ENCODE measurements at regions not wholly inside any gene's neighbourhood (a gene's known extent, or its start where the extent isn't known, plus 50 kb on each side); places are given as distances from the start of the nearest gene placed in this dataset.
A peak's percentile ranks its signal among the peaks of the same experiment; 100 is the strongest.

DNA sequence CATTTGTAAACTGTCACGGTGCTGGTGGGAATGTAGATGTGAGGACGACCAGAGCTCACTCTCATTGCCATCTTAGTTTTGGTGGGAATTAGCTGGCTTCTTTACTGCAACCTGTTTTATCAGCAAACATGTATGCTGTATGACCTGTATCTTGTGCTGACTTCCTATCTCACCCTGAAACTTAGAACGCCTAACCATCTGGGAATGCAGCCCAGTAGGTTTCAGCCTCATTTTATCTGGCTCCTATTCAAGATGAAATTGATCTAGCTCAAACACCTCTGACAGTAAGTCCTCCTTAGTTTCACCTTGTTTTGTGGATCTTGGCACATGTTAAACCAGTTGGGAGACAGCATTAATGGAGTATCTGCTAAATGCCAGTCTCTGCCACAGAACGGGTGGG is 174.6 kb downstream of the HLX start:
- DNase-seq, result no peak
- no peak overlapping the region for H3K4me3 ChIP-seq (ENCODE audit: insufficient read depth, low read depth, low read length)
- H3K27me3 ChIP-seq (ENCODE audit: control insufficient read depth, insufficient read depth, low read length), result no peaks in the 10 kb centered on the region
- no peaks in the 10 kb centered on the region for H3K36me3 ChIP-seq (replicated peaks; ENCODE audit: control insufficient read depth, insufficient read depth, low read length)

DNA sequence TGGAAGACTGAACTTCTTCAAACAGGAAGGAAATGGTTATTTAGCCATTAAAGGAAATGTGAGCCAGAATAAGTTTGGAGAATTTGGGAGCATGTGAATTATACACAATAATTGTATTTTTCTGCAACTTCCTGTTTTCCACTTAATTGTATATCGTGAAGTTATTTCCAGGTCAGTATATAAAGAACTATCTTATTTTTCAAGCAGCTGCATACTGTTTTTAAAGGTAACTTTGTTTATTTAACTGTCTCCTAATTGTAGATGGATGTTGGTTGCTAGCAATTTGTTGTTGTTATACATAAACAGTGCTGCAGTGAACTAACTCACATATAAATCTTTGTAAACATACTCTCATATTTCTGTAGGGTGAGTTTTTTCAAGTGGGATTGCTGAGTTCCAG is 180.3 kb downstream of the HLX start:
- no peak overlapping the region for H3K4me3 ChIP-seq (ENCODE audit: insufficient read depth, low read depth, low read length)
- DNase-seq, result no peak
- H3K27me3 ChIP-seq (ENCODE audit: control insufficient read depth, insufficient read depth, low read length), result no peaks in the 10 kb centered on the region
- no peaks in the 10 kb centered on the region for H3K36me3 ChIP-seq (replicated peaks; ENCODE audit: control insufficient read depth, insufficient read depth, low read length)

DNA sequence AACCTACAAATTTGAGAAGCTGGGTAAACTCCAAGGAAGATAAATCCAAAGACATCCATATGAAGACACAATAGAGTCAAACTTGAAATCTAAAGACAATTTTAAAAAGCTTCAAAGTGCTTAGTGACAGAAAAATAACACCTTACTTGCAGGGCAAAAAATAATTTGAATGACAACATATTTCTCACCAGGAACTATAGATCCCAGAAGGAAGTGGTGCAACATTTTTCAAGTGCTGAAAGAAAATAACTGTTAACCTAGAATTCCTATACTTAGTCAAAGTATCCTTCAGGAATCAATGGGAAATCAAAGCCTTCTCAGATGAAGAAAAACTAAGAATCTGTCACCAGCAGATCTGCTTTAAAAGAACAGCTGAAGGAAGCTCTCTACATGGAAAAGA is 184.4 kb downstream of the HLX start:
- Histone ChIP-seq H3K27me3 (ENCODE audit: control insufficient read depth, insufficient read depth, low read length) (no peaks in the 10 kb centered on the region), H3K4me3 (ENCODE audit: insufficient read depth, low read depth, low read length) (no peak overlapping the region), H3K36me3 (replicated peaks; ENCODE audit: control insufficient read depth, insufficient read depth, low read length) (no peaks in the 10 kb centered on the region)
- DNase-seq, result no peak

DNA sequence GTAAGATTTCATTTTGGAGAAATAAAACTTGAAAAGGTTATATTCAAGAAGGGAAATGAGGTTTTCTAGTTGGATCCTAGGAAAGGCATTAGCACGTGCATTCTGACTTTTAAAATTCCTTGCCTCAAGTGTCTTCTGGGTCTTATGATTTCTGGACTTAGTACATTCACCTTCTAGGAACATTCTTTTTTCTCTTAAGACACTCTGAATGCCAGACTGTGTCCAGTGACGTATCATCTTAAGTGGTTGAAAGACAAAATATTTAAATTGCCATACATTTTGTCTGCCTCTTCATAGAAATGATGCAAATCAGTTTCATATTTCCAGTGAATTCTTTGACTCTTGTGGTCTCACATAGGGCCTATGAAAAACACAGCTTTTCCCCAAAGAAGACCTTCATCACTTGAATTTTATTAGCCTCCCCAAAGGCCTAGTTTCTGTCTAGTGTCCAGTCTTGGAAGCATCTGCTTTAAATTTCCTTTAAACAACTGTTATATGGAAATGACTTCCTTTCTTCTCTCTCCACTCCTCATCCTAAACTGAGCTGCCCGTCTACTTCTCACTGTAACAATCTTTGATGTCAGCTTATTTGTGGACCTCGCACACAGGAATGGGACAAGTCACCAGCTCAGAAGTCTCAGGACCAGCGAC is 187.2 kb downstream of the HLX start:
- Histone ChIP-seq H3K4me3 (ENCODE audit: insufficient read depth, low read depth, low read length) (no peak overlapping the region), H3K36me3 (replicated peaks; ENCODE audit: control insufficient read depth, insufficient read depth, low read length) (no peaks in the 10 kb centered on the region), H3K27me3 (ENCODE audit: control insufficient read depth, insufficient read depth, low read length) (no peaks in the 10 kb centered on the region)
- no peak for DNase-seq

DNA sequence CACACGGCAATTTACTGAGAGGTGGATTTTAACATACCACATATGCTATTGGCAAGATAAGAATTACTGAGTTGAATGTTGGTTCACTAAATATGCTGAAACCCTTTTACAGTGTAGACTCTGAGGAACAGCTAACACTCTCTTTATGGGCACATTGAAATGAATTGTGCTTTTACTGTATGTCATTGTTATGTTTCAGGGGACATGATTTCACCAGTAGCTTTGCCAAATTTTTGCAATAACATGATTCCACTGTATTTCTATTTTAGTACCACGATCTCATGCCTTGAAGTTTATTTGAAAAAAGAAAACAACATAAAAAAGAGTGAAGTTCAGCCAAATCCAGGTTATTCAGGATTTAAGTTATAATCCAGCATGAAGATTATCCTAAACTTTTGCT is 188.5 kb downstream of the HLX start:
- no peak for DNase-seq
- H3K27me3 ChIP-seq (ENCODE audit: control insufficient read depth, insufficient read depth, low read length), result no peaks in the 10 kb centered on the region

DNA sequence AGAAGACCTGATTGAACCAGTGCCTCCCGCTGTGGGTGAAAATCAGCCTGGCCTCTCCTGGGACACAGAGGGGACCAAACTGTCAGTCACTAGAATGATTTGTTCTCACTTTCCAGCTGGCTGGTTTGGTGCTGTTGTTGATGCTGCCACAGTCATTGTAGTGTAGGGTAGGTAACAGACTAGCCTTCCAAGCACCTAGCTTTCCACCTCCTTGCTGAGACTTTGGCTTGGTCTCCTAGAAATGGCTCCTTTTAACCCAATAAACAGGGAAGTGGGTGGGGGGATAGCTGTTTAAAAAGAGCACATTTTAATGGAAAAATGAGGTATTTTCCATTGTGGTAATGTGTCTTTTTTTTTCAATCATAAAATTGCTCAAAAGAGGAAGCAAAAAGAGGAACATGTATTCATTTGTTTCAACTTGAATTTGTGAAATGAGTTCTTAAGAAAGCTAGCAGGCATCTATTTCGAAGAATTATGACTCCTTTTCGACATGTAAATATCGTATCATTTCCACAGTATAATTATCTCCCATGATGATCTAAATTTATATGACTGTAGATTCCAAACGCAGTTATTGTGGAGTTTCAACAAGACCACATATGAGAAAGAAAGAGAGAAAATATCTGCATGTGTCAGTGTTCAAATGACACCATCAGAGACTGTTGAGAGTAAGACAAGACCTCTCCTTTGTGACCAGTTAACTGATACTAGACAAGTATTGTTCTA is 190.1 kb downstream of the HLX start:
- no peaks in the 10 kb centered on the region for H3K36me3 ChIP-seq (replicated peaks; ENCODE audit: control insufficient read depth, insufficient read depth, low read length)

More for the DNA sequence above, 188.5 kb downstream of the HLX start:
- no peak overlapping the region for H3K4me3 ChIP-seq (ENCODE audit: insufficient read depth, low read depth, low read length)
- no peaks in the 10 kb centered on the region for H3K36me3 ChIP-seq (replicated peaks; ENCODE audit: control insufficient read depth, insufficient read depth, low read length)

DNA sequence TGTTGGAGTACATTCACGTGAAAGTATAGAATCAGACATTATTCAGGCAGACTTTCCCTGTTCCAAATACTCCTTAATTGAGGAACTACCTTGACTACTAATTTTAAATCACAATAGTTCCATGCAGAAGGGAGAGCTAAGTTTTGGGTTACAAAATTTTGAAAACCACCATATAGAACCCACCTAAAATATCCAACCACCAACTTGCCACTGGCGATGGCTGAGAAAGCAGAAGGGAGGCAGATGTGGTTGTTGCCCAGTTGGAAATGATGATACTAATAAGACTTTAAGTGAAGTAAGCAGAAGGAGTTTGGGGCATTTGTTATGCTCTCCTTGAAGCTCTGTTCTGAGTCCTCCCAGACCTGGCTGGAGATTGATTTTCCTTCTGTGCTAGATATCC is 190.7 kb downstream of the HLX start:
- Histone ChIP-seq H3K36me3 (replicated peaks; ENCODE audit: control insufficient read depth, insufficient read depth, low read length) (no peaks in the 10 kb centered on the region), H3K27me3 (ENCODE audit: control insufficient read depth, insufficient read depth, low read length) (no peaks in the 10 kb centered on the region), H3K4me3 (ENCODE audit: insufficient read depth, low read depth, low read length) (no peak overlapping the region)
- no peak for DNase-seq

More for the DNA sequence above, 190.1 kb downstream of the HLX start:
- no peak for DNase-seq
- Histone ChIP-seq H3K4me3 (ENCODE audit: insufficient read depth, low read depth, low read length) (no peak overlapping the region), H3K27me3 (ENCODE audit: control insufficient read depth, insufficient read depth, low read length) (no peaks in the 10 kb centered on the region)

DNA sequence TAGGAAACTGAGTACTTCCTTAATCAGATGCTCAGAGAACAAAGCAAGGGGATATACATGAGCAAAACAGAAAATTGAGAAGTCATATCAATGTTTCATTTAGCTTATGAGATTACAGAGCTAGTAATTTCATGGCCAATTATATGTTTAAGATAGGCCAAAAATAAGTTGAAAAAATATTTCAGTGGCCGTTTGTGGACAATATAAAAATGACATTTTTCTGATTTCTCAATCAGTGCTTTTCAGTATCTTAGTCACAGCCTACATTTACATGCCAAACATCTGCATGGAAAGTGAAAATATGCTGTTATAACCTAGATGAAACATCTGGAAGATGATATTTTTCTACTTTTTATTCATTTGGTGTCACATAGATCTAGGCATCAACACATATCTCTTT is 192.5 kb downstream of the HLX start:
- H3K27me3 ChIP-seq (ENCODE audit: control insufficient read depth, insufficient read depth, low read length), result no peaks in the 10 kb centered on the region
- no peak overlapping the region for H3K4me3 ChIP-seq (ENCODE audit: insufficient read depth, low read depth, low read length)
- H3K36me3 ChIP-seq (replicated peaks; ENCODE audit: control insufficient read depth, insufficient read depth, low read length), result no peaks in the 10 kb centered on the region
- DNase-seq, result no peak

DNA sequence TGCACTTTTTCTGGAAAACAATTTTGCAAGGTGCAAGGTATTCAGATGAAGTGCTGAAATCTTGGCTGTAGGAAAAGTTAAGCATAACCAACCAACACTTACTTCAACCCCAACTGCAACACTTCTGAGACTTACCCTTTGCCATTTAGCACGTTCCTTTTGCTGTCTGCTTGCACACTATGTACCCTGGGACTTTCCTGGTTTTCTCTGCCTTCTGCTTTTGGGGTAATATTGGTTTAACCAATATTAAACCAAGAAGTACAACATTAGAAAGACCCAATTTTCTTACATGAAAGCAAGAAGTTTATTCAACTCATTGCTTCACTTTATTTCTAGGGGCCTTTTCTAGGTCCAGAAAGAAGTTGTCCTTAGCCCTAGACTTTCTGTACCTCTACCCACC is 193.0 kb downstream of the HLX start:
- Histone ChIP-seq H3K27me3 (ENCODE audit: control insufficient read depth, insufficient read depth, low read length) (no peaks in the 10 kb centered on the region), H3K4me3 (ENCODE audit: insufficient read depth, low read depth, low read length) (no peak overlapping the region), H3K36me3 (replicated peaks; ENCODE audit: control insufficient read depth, insufficient read depth, low read length) (no peaks in the 10 kb centered on the region)
- DNase-seq, result no peak

DNA sequence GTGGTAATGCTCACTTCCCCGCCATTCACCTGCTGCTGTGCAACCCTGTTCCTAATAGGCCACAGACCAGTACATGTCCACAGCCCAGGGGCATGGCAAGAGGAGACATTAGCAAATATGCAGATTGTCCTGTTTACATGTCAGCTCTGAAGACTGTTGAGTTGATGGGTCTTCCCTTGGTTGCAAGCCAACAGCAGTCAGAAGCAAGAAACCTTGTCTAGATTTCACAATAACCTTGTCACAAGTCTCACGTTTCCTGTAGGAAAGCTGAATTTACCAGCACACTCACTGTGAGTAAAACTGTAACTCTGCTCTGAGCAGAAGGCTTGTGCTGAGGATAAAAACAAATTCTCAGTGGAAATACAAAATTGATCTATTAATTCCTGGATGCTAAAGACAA is 195.1 kb downstream of the HLX start:
- DNase-seq, result no peak
- Histone ChIP-seq H3K27me3 (ENCODE audit: control insufficient read depth, insufficient read depth, low read length) (no peaks in the 10 kb centered on the region), H3K4me3 (ENCODE audit: insufficient read depth, low read depth, low read length) (no peak overlapping the region), H3K36me3 (replicated peaks; ENCODE audit: control insufficient read depth, insufficient read depth, low read length) (no peaks in the 10 kb centered on the region)

DNA sequence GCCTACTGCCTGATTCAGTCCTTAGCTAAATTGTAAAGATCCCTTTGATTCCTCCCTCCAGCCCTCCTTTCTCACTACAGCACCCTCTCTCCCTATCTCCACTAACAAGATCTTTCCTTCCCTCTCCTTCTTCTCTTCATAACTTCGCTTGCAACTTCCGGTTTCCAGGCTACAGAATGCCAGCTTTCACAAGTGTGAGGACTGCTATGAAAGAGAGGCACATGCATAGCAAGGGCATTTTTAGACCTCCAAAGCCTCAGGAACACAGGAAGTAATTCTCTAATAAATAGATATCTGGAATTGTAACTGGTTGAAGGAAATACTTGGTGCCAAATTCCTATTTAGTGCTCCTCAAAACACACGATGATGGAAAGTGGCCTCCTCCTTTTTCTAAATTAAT is 196.7 kb downstream of the HLX start:
- no peak for DNase-seq
- H3K4me3 ChIP-seq (ENCODE audit: insufficient read depth, low read depth, low read length), result no peak overlapping the region
- H3K27me3 ChIP-seq (ENCODE audit: control insufficient read depth, insufficient read depth, low read length), result no peaks in the 10 kb centered on the region
- no peaks in the 10 kb centered on the region for H3K36me3 ChIP-seq (replicated peaks; ENCODE audit: control insufficient read depth, insufficient read depth, low read length)

DNA sequence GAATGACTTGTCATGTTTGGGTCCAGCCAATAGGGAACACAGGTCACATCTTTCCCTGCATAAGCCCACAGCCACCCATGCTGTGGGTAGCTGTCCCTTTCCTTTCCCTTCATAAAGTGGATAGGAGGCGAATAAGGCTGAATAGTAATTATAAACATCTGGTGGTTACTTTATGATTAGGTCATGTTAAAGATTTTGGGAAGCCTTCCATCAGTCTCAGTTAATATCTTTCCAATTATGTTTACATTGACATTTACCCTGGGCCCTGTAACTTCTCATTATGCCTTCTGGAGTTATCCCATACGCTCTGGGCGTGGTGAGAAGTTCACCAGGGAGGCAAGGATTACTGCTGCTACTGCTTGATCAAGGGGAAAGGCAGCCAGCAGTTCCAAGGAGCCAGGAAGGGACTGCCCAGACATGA is 197.2 kb downstream of the HLX start:
- Histone ChIP-seq H3K36me3 (replicated peaks; ENCODE audit: control insufficient read depth, insufficient read depth, low read length) (no peaks in the 10 kb centered on the region), H3K4me3 (ENCODE audit: insufficient read depth, low read depth, low read length) (no peak overlapping the region), H3K27me3 (ENCODE audit: control insufficient read depth, insufficient read depth, low read length) (no peaks in the 10 kb centered on the region)
- DNase-seq, result no peak

DNA sequence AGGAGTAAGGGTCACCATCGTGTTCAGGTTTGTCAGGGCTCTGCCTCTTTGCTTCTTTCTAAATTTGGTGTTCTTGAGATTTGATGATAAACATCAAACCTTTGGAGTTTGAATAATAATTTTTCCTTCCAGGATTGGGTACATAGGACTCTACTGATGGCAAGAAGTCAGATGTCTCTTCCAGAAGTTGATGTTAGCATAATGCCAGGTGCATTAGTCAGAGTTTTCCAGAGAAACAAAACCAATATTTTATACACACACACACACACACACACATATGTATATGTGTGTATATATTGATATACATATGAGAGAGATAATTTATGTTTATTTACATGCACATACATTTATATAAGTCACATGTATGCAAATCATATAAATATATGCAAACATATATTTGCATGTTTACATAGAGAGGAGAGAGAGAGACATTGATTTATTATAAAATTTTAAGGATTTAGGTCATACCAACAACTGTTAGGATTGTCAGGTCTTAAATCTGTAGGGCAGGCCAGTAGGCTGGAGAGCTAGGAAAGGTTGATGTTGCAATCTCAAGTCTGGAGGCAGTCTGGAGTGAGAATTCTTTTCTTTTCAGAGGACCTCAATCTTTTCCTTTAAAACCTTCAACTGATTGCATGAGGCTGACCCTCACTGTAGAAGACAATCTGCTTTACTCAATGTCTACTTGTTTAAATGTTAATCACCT is 199.2 kb downstream of the HLX start:
- Histone ChIP-seq H3K4me3 (ENCODE audit: insufficient read depth, low read depth, low read length) (no peak overlapping the region), H3K36me3 (replicated peaks; ENCODE audit: control insufficient read depth, insufficient read depth, low read length) (no peaks in the 10 kb centered on the region), H3K27me3 (ENCODE audit: control insufficient read depth, insufficient read depth, low read length) (no peaks in the 10 kb centered on the region)
- DNase-seq, result no peak

DNA sequence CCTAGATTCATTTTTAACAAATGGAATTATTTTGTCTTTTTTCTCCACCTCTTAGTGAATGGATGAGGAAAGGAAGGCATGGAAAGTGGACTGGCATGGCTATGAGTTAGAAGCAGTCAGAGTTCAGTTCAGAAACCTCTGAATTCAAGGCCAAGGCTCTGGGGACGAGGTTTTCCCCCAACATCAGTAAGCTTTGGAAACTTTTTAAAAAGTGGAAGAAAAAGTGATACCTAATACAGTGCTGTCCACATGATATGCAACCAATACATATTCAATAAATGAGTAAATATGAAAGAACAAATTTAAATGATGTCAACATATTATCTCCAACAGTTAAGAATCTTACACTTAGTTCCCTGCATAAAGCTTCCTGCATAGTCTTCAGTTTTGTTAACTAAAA is 204.7 kb downstream of the HLX start:
- H3K4me3 ChIP-seq (ENCODE audit: insufficient read depth, low read depth, low read length), result no peak overlapping the region
- no peak for DNase-seq
- no peaks in the 10 kb centered on the region for H3K36me3 ChIP-seq (replicated peaks; ENCODE audit: control insufficient read depth, insufficient read depth, low read length)
- H3K27me3 ChIP-seq (ENCODE audit: control insufficient read depth, insufficient read depth, low read length), result no peaks in the 10 kb centered on the region

DNA sequence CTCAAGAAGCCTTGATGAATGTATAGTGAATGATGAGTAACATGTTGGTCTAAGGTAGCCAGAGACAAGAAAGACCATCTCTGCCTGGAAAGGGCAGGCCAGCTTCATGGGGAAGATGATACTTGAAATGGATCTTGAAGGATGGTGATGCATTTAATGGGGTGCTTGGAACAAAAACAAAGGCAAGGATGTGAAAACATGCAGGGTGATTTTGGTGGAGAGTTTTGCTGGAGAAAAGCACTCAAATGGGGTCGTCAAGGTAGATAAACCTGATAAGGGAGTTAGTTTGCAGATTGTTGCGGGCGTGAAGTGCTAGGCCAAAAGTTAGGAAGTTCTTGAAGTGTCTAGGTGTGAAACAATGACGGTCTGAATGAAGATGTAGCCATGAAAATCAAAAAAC is 205.4 kb downstream of the HLX start:
- peak; percentile 3 for DNase-seq
- no peak overlapping the region for H3K4me3 ChIP-seq (ENCODE audit: insufficient read depth, low read depth, low read length)
- H3K36me3 ChIP-seq (replicated peaks; ENCODE audit: control insufficient read depth, insufficient read depth, low read length), result no peaks in the 10 kb centered on the region
- H3K27me3 ChIP-seq (ENCODE audit: control insufficient read depth, insufficient read depth, low read length), result no peaks in the 10 kb centered on the region

All from H7 (cell line).